Right lobe of liver (tissue), 6 donors: ENCODE measurements at regions not wholly inside any gene's neighbourhood (a gene's known extent, or its start where the extent isn't known, plus 50 kb on each side); places are given as distances from the start of the nearest gene placed in this dataset.

Experiments used
- ATAC-seq, 4 donors: fragments of 200-7000 bp; cut with Tn5 transposase; one replicate each; pipeline ENCODE4 v1.9.1; 2020; ENCODE audit warnings: mild to moderate bottlenecking in 4 of 4, moderate library complexity in 4 of 4
- DNase-seq, 3 donors: peaks; one replicate each; pipeline ENCODE4 v3.0.0-alpha.2; 2020
- H3K27ac ChIP-seq, 3 donors: fragments of 200-600 bp; one replicate each; pipeline ENCODE4 v1.8.0; 2022
- H3K27me3 ChIP-seq, 2 donors: fragments of 200-600 bp; one replicate each; pipeline ENCODE4 v1.8.0; 2022
- H3K36me3 ChIP-seq, 4 donors: fragments of 200-600 bp; sonication (generic) in 1 of 4; one replicate each; pipeline versions ENCODE4 v1.5.1 to v1.8.0; 2017 to 2022; ENCODE audit warnings: control low read depth in 1 of 4
- H3K4me1 ChIP-seq, 4 donors: fragments of 200-600 bp; sonication (generic) in 1 of 4; one replicate each; pipeline versions ENCODE4 v1.5.1 to v1.8.0; 2017 to 2022; ENCODE audit warnings: control low read depth in 1 of 4
- H3K4me3 ChIP-seq, 3 donors: fragments of 200-600 bp; one replicate each; pipeline ENCODE4 v1.8.0; 2022
- H3K9me3 ChIP-seq, 4 donors: fragments of 200-600 bp; sonication (generic) in 1 of 4; one replicate each; pipeline versions ENCODE4 v1.5.1 to v1.8.0; 2017 to 2022; ENCODE audit warnings: control low read depth in 1 of 4
- CTCF ChIP-seq, 4 donors: fragments of 200-600 bp in 3 of 4; fragments of 450-650 bp in 1 of 4; IDR thresholded peaks; one replicate each; pipeline versions ENCODE4 v1.5.1 to v1.8.0; 2016 to 2022; ENCODE audit warnings: antibody characterized with exemption in 4 of 4, mild to moderate bottlenecking in 2 of 4
- POLR2A ChIP-seq: fragments of 450-650 bp; IDR thresholded peaks from one replicate; pipeline ENCODE4 v1.6.1; 2017; ENCODE audit warnings: antibody characterized with exemption, mild to moderate bottlenecking
- WGBS: methylation state at CpG from one replicate; pipeline ENCODE4 v1.1.6; 2018; ENCODE audit warnings: low coverage, low lambda C conversion rate; ENCODE audit not compliant: insufficient coverage; ENCODE audit errors: missing lambda C conversion rate; 5-methylcytosine and 5-hydroxymethylcytosine counted together
- intact Hi-C, 2 donors: fragments of 100-400 bp; cut with DNase I; formaldehyde crosslinking; loops; one replicate each; pipeline versions ENCODE4 v1.11.2 to v1.14.1; 2022
- donor health status: DM: no; HTN: yes; CAD: no.
- donor health status: DM: no; HTN: no; CAD: no.
- donor health status: DM: no; HTN: no; CAD: no.
- donor health status: DM: no; HTN: yes; CAD: no.
- donor health status: DM: no; HTN: yes; CAD: no.

- no peak overlapping the region for H3K27ac ChIP-seq
- H3K36me3 ChIP-seq, result no peaks in the 10 kb centered on the region
- no peaks in the 10 kb centered on the region for H3K9me3 ChIP-seq
- H3K27me3 ChIP-seq, result no peaks in the 10 kb centered on the region
- intact Hi-C loops, result no loop called here
- H3K4me3 ChIP-seq, result no peak overlapping the region
- no peak for DNase-seq
- no peaks in the 10 kb centered on the region for H3K4me1 ChIP-seq
- WGBS, result 42% methylated on average over 4 of the region's 4 CpGs
- TF ChIP-seq CTCF (IDR thresholded peaks at IDR 0.05) (no peak), POLR2A (no peak)
- ATAC-seq, result peak; percentile 51 to 77 (median 70)
Observed at GRCh38 chr5:74167930-74168315, 472.6 kb downstream of the ENC1 start.

GRCh38 chr5:74167206-74167929, 473.2 kb downstream of the ENC1 start:
- WGBS, result 83% methylated on average over 6 of the region's 6 CpGs
- H3K27me3 ChIP-seq, result no peaks in the 10 kb centered on the region
- H3K27ac ChIP-seq, result no peak overlapping the region
- no peak for ATAC-seq
- H3K4me3 ChIP-seq, result no peak overlapping the region
- no peaks in the 10 kb centered on the region for H3K36me3 ChIP-seq
- TF ChIP-seq CTCF (IDR thresholded peaks at IDR 0.05) (no peak), POLR2A (no peak)
- no peaks in the 10 kb centered on the region for H3K9me3 ChIP-seq
- H3K4me1 ChIP-seq, result no peaks in the 10 kb centered on the region
- intact Hi-C loops, result no loop called here
- DNase-seq, result no peak

- intact Hi-C loops, result no loop called here
- 42% methylated on average over 2 of the region's 2 CpGs for WGBS
- H3K4me1 ChIP-seq, result no peaks in the 10 kb centered on the region
- no peaks in the 10 kb centered on the region for H3K9me3 ChIP-seq
- ATAC-seq (no peak), DNase-seq (no peak)
- no peak overlapping the region for H3K27ac ChIP-seq
- H3K36me3 ChIP-seq, result no peaks in the 10 kb centered on the region
- no peaks in the 10 kb centered on the region for H3K27me3 ChIP-seq
- no peak for TF ChIP-seq CTCF (IDR thresholded peaks at IDR 0.05)
- no peak for TF ChIP-seq POLR2A
- no peak overlapping the region for H3K4me3 ChIP-seq
Observed at GRCh38 chr5:74166064-74166463, 474.5 kb downstream of the ENC1 start.

- Histone ChIP-seq H3K27ac (no peak overlapping the region), H3K4me1 (no peaks in the 10 kb centered on the region), H3K36me3 (no peaks in the 10 kb centered on the region), H3K27me3 (no peaks in the 10 kb centered on the region), H3K4me3 (no peak overlapping the region), H3K9me3 (no peaks in the 10 kb centered on the region)
- TF ChIP-seq CTCF (IDR thresholded peaks at IDR 0.05), result no peak
- no peak for TF ChIP-seq POLR2A
- intact Hi-C loops, result no loop called here
- 76% methylated on average over 2 of the region's 3 CpGs for WGBS
- ATAC-seq (no peak), DNase-seq (no peak)
Observed at GRCh38 chr5:74164725-74165235, 475.7 kb downstream of the ENC1 start.
